Ascending aorta (tissue), 2 donors: ENCODE measurements at regions not wholly inside any gene's neighbourhood (a gene's known extent, or its start where the extent isn't known, plus 50 kb on each side); places are given as distances from the start of the nearest gene placed in this dataset.

Experiments
- DNase-seq, 2 donors: peaks; one replicate each; pipeline ENCODE4 v3.0.0-alpha.2; 2019; ENCODE audit warnings: low spot score in 2 of 2
- H3K27ac ChIP-seq, 2 donors: fragments of 200-600 bp; sonication (generic); one replicate each; pipeline ENCODE4 v1.5.1; 2016 to 2017; ENCODE audit warnings: mild to moderate bottlenecking in 1 of 2
- H3K27me3 ChIP-seq: fragments of 200-600 bp; sonication (generic); one replicate; pipeline ENCODE4 v1.5.1; 2017
- H3K36me3 ChIP-seq, 2 donors: fragments of 200-600 bp; sonication (generic); one replicate each; pipeline ENCODE4 v1.5.1; 2016
- H3K4me1 ChIP-seq, 2 donors: fragments of 200-600 bp; sonication (generic); one replicate each; pipeline ENCODE4 v1.5.1; 2016 to 2017; ENCODE audit warnings: mild to moderate bottlenecking in 1 of 2
- H3K4me3 ChIP-seq, 2 donors: fragments of 200-600 bp; sonication (generic); one replicate each; pipeline ENCODE4 v1.5.1; 2016 to 2017; ENCODE audit warnings: mild to moderate bottlenecking in 1 of 2
- H3K9me3 ChIP-seq, 2 donors: fragments of 200-600 bp; sonication (generic); one replicate each; pipeline ENCODE4 v1.5.1; 2016
- intact Hi-C: fragments of 100-400 bp; cut with DNase I; formaldehyde crosslinking; loops from one replicate; pipeline ENCODE4 v1.15.1; 2023
- TF ChIP-seq, protein P1 (sequence below), 3 experiments: fragments of 200-600 bp in 2 of 3; fragments of 450-650 bp in 1 of 3; sonication (generic) in 2 of 3; IDR thresholded peaks; one replicate each; pipeline ENCODE4 v1.5.1; 2016 to 2019; ENCODE audit warnings: antibody characterized with exemption in 3 of 3, mild to moderate bottlenecking in 1 of 3, moderate library complexity in 1 of 3

- intact Hi-C loops = no loop called here
- TF ChIP-seq, protein P1, sequence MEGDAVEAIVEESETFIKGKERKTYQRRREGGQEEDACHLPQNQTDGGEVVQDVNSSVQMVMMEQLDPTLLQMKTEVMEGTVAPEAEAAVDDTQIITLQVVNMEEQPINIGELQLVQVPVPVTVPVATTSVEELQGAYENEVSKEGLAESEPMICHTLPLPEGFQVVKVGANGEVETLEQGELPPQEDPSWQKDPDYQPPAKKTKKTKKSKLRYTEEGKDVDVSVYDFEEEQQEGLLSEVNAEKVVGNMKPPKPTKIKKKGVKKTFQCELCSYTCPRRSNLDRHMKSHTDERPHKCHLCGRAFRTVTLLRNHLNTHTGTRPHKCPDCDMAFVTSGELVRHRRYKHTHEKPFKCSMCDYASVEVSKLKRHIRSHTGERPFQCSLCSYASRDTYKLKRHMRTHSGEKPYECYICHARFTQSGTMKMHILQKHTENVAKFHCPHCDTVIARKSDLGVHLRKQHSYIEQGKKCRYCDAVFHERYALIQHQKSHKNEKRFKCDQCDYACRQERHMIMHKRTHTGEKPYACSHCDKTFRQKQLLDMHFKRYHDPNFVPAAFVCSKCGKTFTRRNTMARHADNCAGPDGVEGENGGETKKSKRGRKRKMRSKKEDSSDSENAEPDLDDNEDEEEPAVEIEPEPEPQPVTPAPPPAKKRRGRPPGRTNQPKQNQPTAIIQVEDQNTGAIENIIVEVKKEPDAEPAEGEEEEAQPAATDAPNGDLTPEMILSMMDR (IDR thresholded peaks at IDR 0.05) = no peak
Measured at GRCh38 chr4:108331905-108332632, 163.3 kb upstream of the LEF1 start.

GRCh38 chr4:108328383-108328732 lies 159.6 kb upstream of the LEF1 start:
- TF ChIP-seq, protein P1 (IDR thresholded peaks at IDR 0.05) = no peak
- Histone ChIP-seq H3K27me3 (no peaks in the 10 kb centered on the region), H3K27ac (no peak overlapping the region), H3K4me3 (no peak overlapping the region), H3K4me1 (no peaks in the 10 kb centered on the region), H3K36me3 (no peaks in the 10 kb centered on the region), H3K9me3 (no peaks in the 10 kb centered on the region)
- no peak for DNase-seq
- intact Hi-C loops = no loop called here

More at GRCh38 chr4:108331905-108332632, 163.3 kb upstream of the LEF1 start:
- DNase-seq = no peak
- Histone ChIP-seq H3K36me3 (no peaks in the 10 kb centered on the region), H3K27me3 (no peaks in the 10 kb centered on the region), H3K4me3 (no peak overlapping the region), H3K27ac (no peak overlapping the region), H3K4me1 (no peaks in the 10 kb centered on the region), H3K9me3 (no peaks in the 10 kb centered on the region)

- H3K27me3 ChIP-seq = no peaks in the 10 kb centered on the region
- intact Hi-C loops = no loop called here
- no peak overlapping the region for H3K4me3 ChIP-seq
- no peak overlapping the region for H3K27ac ChIP-seq
- DNase-seq = no peak
- H3K36me3 ChIP-seq = no peaks in the 10 kb centered on the region
- H3K4me1 ChIP-seq = no peaks in the 10 kb centered on the region
- TF ChIP-seq, protein P1 (IDR thresholded peaks at IDR 0.05) = no peak
- no peaks in the 10 kb centered on the region for H3K9me3 ChIP-seq
Measured at GRCh38 chr4:108327642-108328382, 159.1 kb upstream of the LEF1 start.

- DNase-seq = no peak
Measured at GRCh38 chr4:108325561-108325960, 156.8 kb upstream of the LEF1 start.

DNA sequence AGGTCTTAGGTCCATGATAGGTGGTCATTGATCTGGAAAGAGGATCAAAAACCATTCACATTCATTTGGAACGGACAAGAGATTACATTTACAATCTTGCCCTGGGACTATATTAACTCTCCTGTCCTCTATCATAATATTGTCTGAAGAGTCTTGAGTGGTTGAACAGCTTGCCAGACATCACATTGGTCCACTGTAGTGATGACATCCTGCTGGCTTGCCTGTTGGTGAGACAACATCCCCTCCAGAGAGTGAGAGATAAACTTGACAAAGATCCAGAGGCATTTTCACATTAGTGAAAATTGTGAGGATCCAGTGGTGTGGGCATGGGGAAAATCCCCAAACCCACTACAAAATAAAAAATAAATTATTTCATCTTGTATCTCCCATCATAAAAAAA lies 155.7 kb upstream of the LEF1 start:
- no peaks in the 10 kb centered on the region for H3K9me3 ChIP-seq
- no peaks in the 10 kb centered on the region for H3K27me3 ChIP-seq
- TF ChIP-seq, protein P1 (IDR thresholded peaks at IDR 0.05) = no peak
- no peak for DNase-seq
- no peaks in the 10 kb centered on the region for H3K36me3 ChIP-seq
- H3K27ac ChIP-seq = no peak overlapping the region
- no peaks in the 10 kb centered on the region for H3K4me1 ChIP-seq
- no peak overlapping the region for H3K4me3 ChIP-seq
- intact Hi-C loops = no loop called here

More at GRCh38 chr4:108325561-108325960, 156.8 kb upstream of the LEF1 start:
- TF ChIP-seq, protein P1 (IDR thresholded peaks at IDR 0.05) = no peak
- Histone ChIP-seq H3K4me3 (no peak overlapping the region), H3K36me3 (no peaks in the 10 kb centered on the region), H3K4me1 (no peaks in the 10 kb centered on the region), H3K9me3 (no peaks in the 10 kb centered on the region), H3K27me3 (no peaks in the 10 kb centered on the region), H3K27ac (no peak overlapping the region)
- intact Hi-C loops = no loop called here
